CD14-positive monocyte (primary cell): ENCODE measurements at regions not wholly inside any gene's neighbourhood (a gene's known extent, or its start where the extent isn't known, plus 50 kb on each side); places are given as distances from the start of the nearest gene placed in this dataset.

Experiments
- DNase-seq, 3 donors: peaks; one replicate each; pipeline ENCODE4 v3.0.0-alpha.2; 2011 to 2022
- H2AFZ ChIP-seq: 2 replicates; pipeline ENCODE4 v1.6.0; 2012; ENCODE audit warnings: mild to moderate bottlenecking, low read depth, low read length, inconsistent platforms; ENCODE audit not compliant: insufficient read depth, poor library complexity, severe bottlenecking
- H3K27ac ChIP-seq, 2 donors: 1 replicate in 1 of 2; 2 replicates in 1 of 2; pipeline ENCODE4 v1.5.1; 2012 to 2013; ENCODE audit warnings: low read length in 2 of 2, control low read depth in 1 of 2, inconsistent platforms in 1 of 2, low read depth in 1 of 2, mild to moderate bottlenecking in 1 of 2
- H3K27me3 ChIP-seq, 2 donors: one replicate each; pipeline versions ENCODE4 v1.6.0 to v1.6.1; 2011 to 2013; ENCODE audit warnings: low read length in 2 of 2; ENCODE audit not compliant: control insufficient read depth in 2 of 2, insufficient read depth in 2 of 2
- H3K36me3 ChIP-seq, 2 donors: replicated peaks in 1 of 2; 1 replicate in 1 of 2; 2 replicates in 1 of 2; pipeline versions ENCODE4 v1.5.1 to v1.6.1; 2012 to 2013; ENCODE audit warnings: low read length in 2 of 2, control low read depth in 1 of 2, inconsistent platforms in 1 of 2, mild to moderate bottlenecking in 1 of 2; ENCODE audit not compliant: insufficient read depth in 2 of 2, control insufficient read depth in 1 of 2
- H3K4me1 ChIP-seq, 2 donors: 1 replicate in 1 of 2; 2 replicates in 1 of 2; pipeline versions ENCODE4 v1.5.1 to v1.6.1; 2012 to 2013; ENCODE audit warnings: low read length in 2 of 2, control low read depth in 1 of 2, inconsistent platforms in 1 of 2, mild to moderate bottlenecking in 1 of 2, moderate library complexity in 1 of 2; ENCODE audit not compliant: insufficient read depth in 2 of 2, control insufficient read depth in 1 of 2
- H3K4me2 ChIP-seq: replicated peaks from 2 replicates; pipeline ENCODE3; 2012; ENCODE audit warnings: low read length, moderate library complexity, mild to moderate bottlenecking; ENCODE audit not compliant: poor library complexity, severe bottlenecking; ENCODE audit errors: extremely low read depth
- H3K4me3 ChIP-seq, 3 experiments: fragments of 200-600 bp in 1 of 3; sonication (generic) in 1 of 3; replicated peaks in 1 of 3; 1 replicate in 2 of 3; 2 replicates in 1 of 3; pipeline ENCODE4 v1.5.1; 2011 to 2013; ENCODE audit warnings: low read length in 3 of 3, mild to moderate bottlenecking in 3 of 3, control low read depth in 2 of 3, low read depth in 2 of 3, inconsistent platforms in 1 of 3, moderate library complexity in 1 of 3
- H3K79me2 ChIP-seq: 2 replicates; pipeline ENCODE4 v1.6.0; 2012; ENCODE audit warnings: mild to moderate bottlenecking, control low read depth, inconsistent platforms, low read length, moderate library complexity; ENCODE audit not compliant: insufficient read depth
- H3K9ac ChIP-seq: 2 replicates; pipeline ENCODE4 v1.6.0; 2017; ENCODE audit warnings: low read length, mild to moderate bottlenecking; ENCODE audit not compliant: insufficient read depth, poor library complexity, severe bottlenecking
- H3K9me3 ChIP-seq, 2 donors: replicated peaks in 1 of 2; 1 replicate in 1 of 2; 2 replicates in 1 of 2; pipeline versions ENCODE4 v1.5.1 to v1.6.1; 2012 to 2013; ENCODE audit warnings: low read length in 2 of 2, control low read depth in 1 of 2; ENCODE audit not compliant: control insufficient read depth in 1 of 2, insufficient read depth in 1 of 2
- H4K20me1 ChIP-seq: 2 replicates; pipeline ENCODE4 v1.6.0; 2012; ENCODE audit warnings: mild to moderate bottlenecking, low read length, control low read depth, moderate library complexity; ENCODE audit not compliant: insufficient read depth
- H3K27ac Mint-ChIP-seq, 7 donors: one replicate each; pipeline ENCODE4 v1.8.0; 2020; ENCODE audit warnings: mild to moderate bottlenecking in 7 of 7, mixed read lengths in 7 of 7, moderate library complexity in 6 of 7, inconsistent platforms in 2 of 7
- H3K27me3 Mint-ChIP-seq, 3 donors: one replicate each; pipeline ENCODE4 v1.8.0; 2021 to 2022; ENCODE audit warnings: low read depth in 3 of 3, mild to moderate bottlenecking in 3 of 3, mixed read lengths in 3 of 3, moderate library complexity in 3 of 3, inconsistent platforms in 1 of 3
- H3K36me3 Mint-ChIP-seq, 2 donors: one replicate each; pipeline ENCODE4 v1.8.0; 2020; ENCODE audit warnings: mixed read lengths in 2 of 2, inconsistent platforms in 1 of 2, mild to moderate bottlenecking in 1 of 2
- H3K4me1 Mint-ChIP-seq: one replicate; pipeline ENCODE4 v1.8.0; 2020; ENCODE audit warnings: mild to moderate bottlenecking, mixed read lengths
- H3K4me3 Mint-ChIP-seq, 2 donors: one replicate each; pipeline ENCODE4 v1.8.0; 2020; ENCODE audit warnings: mild to moderate bottlenecking in 2 of 2, mixed read lengths in 2 of 2, moderate library complexity in 1 of 2
- H3K9me3 Mint-ChIP-seq, 7 donors: one replicate each; pipeline ENCODE4 v1.8.0; 2020 to 2022; ENCODE audit warnings: mixed read lengths in 7 of 7, mild to moderate bottlenecking in 6 of 7, moderate library complexity in 6 of 7, inconsistent platforms in 2 of 7
- CTCF ChIP-seq: fragments of 200-600 bp; IDR thresholded peaks from one replicate; pipeline ENCODE4 v1.8.0; 2022; ENCODE audit warnings: antibody characterized with exemption, mild to moderate bottlenecking
- WGBS: methylation state at CpG from one replicate; pipeline ENCODE4 v1.1.5; 2013; ENCODE audit warnings: missing lambda C conversion rate; ENCODE audit not compliant: insufficient coverage; 5-methylcytosine and 5-hydroxymethylcytosine counted together
- intact Hi-C, 2 donors: fragments of 100-400 bp; cut with micrococcal nuclease; formaldehyde crosslinking; loops; one replicate each; pipeline versions ENCODE4 v1.15.0 to v1.15.1; 2023

GRCh38 chr3:75337226-75337900, 326.8 kb upstream of the FRG2C start:
- Histone ChIP-seq H3K27me3 (no peaks in the 10 kb centered on the region), H3K4me2 (no peak overlapping the region), H3K27ac (no peak overlapping the region), H4K20me1 (no peaks in the 10 kb centered on the region), H3K36me3 (no peaks in the 10 kb centered on the region), H2AFZ (no peak overlapping the region), H3K9me3 (no peaks in the 10 kb centered on the region), H3K79me2 (no peaks in the 10 kb centered on the region), H3K9ac (no peak overlapping the region), H3K4me3 (no peak overlapping the region), H3K4me1 (no peaks in the 10 kb centered on the region)
- no peak for DNase-seq
- intact Hi-C loops: no loop called here
- no peak for TF ChIP-seq CTCF
- H3K27me3 Mint-ChIP-seq: no peaks in the 10 kb centered on the region
- H3K9me3 Mint-ChIP-seq: peaks cover 0 to 3% (median 0%) of the 10 kb centered on the region in 7 donors
- H3K4me1 Mint-ChIP-seq: no peaks in the 10 kb centered on the region
- no peak overlapping the region for H3K27ac Mint-ChIP-seq
- no CpG with 5 or more reads among the region's 3 CpGs for WGBS
- no peaks in the 10 kb centered on the region for H3K36me3 Mint-ChIP-seq
- no peak overlapping the region for H3K4me3 Mint-ChIP-seq

- no peaks in the 10 kb centered on the region for H4K20me1 ChIP-seq
- Mint-ChIP-seq H3K27me3 (peaks cover 0 to 2% (median 0%) of the 10 kb centered on the region in 3 donors), H3K9me3 (peaks cover 0 to 3% (median 0%) of the 10 kb centered on the region in 7 donors), H3K4me1 (no peaks in the 10 kb centered on the region), H3K27ac (no peak overlapping the region), H3K4me3 (no peak overlapping the region), H3K36me3 (no peaks in the 10 kb centered on the region)
- no peaks in the 10 kb centered on the region for H3K9me3 ChIP-seq
- H3K27ac ChIP-seq: no peak overlapping the region
- no peak overlapping the region for H3K4me3 ChIP-seq
- no peak for DNase-seq
- no peaks in the 10 kb centered on the region for H3K4me1 ChIP-seq
- intact Hi-C loops: no loop called here
- no peaks in the 10 kb centered on the region for H3K79me2 ChIP-seq
- WGBS: 100% methylated on average over 2 of the region's 3 CpGs
- no peak overlapping the region for H3K4me2 ChIP-seq
- TF ChIP-seq CTCF: no peak
- H3K27me3 ChIP-seq: no peaks in the 10 kb centered on the region
- H3K36me3 ChIP-seq: no peaks in the 10 kb centered on the region
- H3K9ac ChIP-seq: no peak overlapping the region
- H2AFZ ChIP-seq: no peak overlapping the region
These were observed 325.8 kb upstream of the FRG2C start for GRCh38 chr3:75338342-75338741.
